ENCODE measurements at regions not wholly inside any gene's neighbourhood (a gene's known extent, or its start where the extent isn't known, plus 50 kb on each side); places are given as distances from the start of the nearest gene placed in this dataset.

DNA sequence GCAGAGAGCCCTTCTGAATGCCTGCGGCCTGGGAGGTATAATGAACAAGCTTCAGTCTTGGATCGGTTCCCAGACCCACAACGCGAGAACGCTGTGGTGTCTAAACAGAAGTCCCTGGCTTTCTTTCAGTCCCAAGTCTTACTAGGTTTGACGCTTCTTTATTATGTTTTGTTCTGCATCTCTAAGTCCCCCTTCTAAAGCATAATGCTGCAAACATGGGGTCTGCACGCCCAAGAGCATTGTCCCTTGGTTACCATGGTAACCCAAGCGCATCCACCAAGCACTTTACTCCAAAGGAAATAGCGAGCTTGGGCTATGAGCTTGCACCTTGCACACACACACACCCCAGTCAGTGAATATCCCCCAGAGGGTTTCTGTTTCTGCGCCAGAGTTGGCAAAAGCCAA, 193.7 kb downstream of the INO80D start:
- 29 to 41% methylated on average over 7 to 10 of the region's 10 CpGs for WGBS, 2 donors (ENCODE audit: low coverage in 1 of 2)
- Histone ChIP-seq H3K9me3 (no peaks in the 10 kb centered on the region), H3K27ac (peak overlapping the region in 3 of 4 donors; percentile 24 to 58 (median 52)), H3K27me3 (no peaks in the 10 kb centered on the region), H3K4me3 (no peak overlapping the region), H3K4me1 (peaks cover 0 to 7% (median 0%) of the 10 kb centered on the region in 4 donors), H3K36me3 (no peaks in the 10 kb centered on the region)
- in situ Hi-C loops (cut with MboI; ENCODE audit: low pct_ligation_motif_present in 1 of 4, low pct_unique_long_range_greater_than_20kb in 1 of 4, low sequenced_read_pairs in 3 of 4) (no loop called here), intact Hi-C loops (cut with DNase I; ENCODE audit: low total_unique reads) (no loop called here)
- DNase-seq, result peak; percentile 39
- TF ChIP-seq POLR2A (IDR thresholded peaks at IDR 0.05), result no peak
- no peak for TF ChIP-seq EP300 (IDR thresholded peaks at IDR 0.05; ENCODE audit: low read depth)
- no peak for TF ChIP-seq POLR2AphosphoS5 (IDR thresholded peaks at IDR 0.05)
- TF ChIP-seq, protein P1, sequence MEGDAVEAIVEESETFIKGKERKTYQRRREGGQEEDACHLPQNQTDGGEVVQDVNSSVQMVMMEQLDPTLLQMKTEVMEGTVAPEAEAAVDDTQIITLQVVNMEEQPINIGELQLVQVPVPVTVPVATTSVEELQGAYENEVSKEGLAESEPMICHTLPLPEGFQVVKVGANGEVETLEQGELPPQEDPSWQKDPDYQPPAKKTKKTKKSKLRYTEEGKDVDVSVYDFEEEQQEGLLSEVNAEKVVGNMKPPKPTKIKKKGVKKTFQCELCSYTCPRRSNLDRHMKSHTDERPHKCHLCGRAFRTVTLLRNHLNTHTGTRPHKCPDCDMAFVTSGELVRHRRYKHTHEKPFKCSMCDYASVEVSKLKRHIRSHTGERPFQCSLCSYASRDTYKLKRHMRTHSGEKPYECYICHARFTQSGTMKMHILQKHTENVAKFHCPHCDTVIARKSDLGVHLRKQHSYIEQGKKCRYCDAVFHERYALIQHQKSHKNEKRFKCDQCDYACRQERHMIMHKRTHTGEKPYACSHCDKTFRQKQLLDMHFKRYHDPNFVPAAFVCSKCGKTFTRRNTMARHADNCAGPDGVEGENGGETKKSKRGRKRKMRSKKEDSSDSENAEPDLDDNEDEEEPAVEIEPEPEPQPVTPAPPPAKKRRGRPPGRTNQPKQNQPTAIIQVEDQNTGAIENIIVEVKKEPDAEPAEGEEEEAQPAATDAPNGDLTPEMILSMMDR (IDR thresholded peaks at IDR 0.05), result no peak

DNA sequence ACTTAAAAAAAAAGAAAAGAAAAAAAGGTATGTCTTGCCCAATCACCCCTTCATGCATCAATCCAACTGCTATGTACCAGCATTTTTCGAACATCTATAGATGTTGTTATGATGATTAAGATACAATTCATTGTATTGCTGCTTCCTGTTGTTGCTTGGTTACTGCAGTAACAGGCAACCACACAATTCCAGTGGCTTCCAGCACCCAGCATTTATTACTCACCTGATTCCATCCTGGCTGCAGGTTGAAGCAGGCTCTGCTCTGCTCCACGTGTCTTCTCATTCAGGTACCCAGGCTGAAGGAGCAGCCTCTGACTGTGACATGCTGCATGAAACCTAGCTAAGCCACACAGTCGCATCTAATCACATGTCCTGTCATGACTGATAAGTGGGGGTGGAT, 196.9 kb downstream of the INO80D start:
- H3K4me3 ChIP-seq, result no peak overlapping the region
- no peak overlapping the region for H3K27ac ChIP-seq
- TF ChIP-seq, protein P1 (IDR thresholded peaks at IDR 0.05), result no peak
- TF ChIP-seq POLR2AphosphoS5 (IDR thresholded peaks at IDR 0.05), result no peak
- TF ChIP-seq EP300 (IDR thresholded peaks at IDR 0.05; ENCODE audit: low read depth), result no peak
- no peak for TF ChIP-seq POLR2A (IDR thresholded peaks at IDR 0.05)
- intact Hi-C loops (cut with DNase I; ENCODE audit: low total_unique reads) (no loop called here), in situ Hi-C loops (cut with MboI; ENCODE audit: low pct_ligation_motif_present in 1 of 4, low pct_unique_long_range_greater_than_20kb in 1 of 4, low sequenced_read_pairs in 3 of 4) (loop anchor here in 3 of 4 donors (10.0 kb wide), 1 partner anchor 114 kb away; no protein-coding TSS in a partner anchor)
- no peaks in the 10 kb centered on the region for H3K36me3 ChIP-seq
- no peaks in the 10 kb centered on the region for H3K9me3 ChIP-seq
- no peaks in the 10 kb centered on the region for H3K27me3 ChIP-seq
- no peak for DNase-seq
- 38 to 40% methylated on average over 1 to 3 of the region's 3 CpGs for WGBS, 2 donors (ENCODE audit: low coverage in 1 of 2)
- H3K4me1 ChIP-seq, result peaks cover 0 to 7% (median 0%) of the 10 kb centered on the region in 4 donors

DNA sequence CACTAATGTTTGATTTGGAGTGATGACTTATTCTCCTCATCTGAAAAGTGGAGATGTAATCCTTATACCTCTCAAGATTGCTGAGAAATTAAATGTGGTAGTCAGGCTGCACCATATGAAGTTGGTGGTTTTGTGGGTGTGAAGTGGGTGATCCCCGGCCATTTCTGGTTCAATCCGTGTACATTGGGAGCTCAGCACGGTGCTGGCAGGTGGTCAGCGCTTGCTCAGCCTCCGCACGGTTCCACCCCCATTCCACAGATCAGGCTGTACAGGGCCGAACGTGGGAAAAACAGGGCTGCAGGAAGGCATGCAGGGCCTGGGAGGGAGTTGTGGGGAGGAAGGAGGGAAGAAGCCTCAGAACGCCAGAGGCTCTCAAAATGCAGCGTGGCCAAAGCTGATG, 198.3 kb downstream of the INO80D start:
- WGBS, 2 donors (ENCODE audit: low coverage in 1 of 2), result 74 to 81% methylated on average over 4 to 10 of the region's 10 CpGs
- intact Hi-C loops (cut with DNase I; ENCODE audit: low total_unique reads), result loop anchor here (2.0 kb wide), 2 partner anchors 119 to 201 kb away; no protein-coding TSS in a partner anchor

DNA sequence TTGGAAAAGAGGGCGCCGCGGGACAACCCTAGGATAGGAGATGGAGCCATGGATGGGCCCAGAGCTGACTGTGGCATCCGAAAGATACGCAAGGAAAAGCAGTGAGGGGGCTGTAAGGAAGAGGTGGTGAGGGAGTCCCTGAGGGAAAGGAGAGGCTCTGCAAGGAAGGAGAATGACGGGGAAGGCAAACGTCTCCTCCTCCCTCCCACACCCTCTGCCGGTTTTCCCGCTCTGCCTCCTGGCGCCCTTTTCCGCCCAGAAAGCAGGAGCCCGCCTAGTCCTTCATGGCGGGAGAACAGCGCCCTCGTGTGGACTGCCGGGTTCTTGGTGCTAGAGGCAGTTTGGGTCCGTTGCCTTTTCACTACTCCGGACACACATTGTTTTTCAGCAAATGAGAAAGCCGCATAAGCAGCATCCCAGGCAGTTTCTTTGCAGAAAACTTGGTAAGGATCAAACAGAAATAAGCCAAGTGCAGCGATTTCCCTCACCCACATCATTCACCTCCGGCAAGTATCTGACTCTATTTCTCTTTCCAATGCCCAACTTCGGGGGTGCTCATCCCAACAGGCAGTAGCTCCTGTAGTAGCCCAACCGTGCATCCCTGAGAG, 200.4 kb downstream of the INO80D start:
- Histone ChIP-seq H3K9me3 (no peaks in the 10 kb centered on the region), H3K4me1 (peaks cover 0 to 8% (median 0%) of the 10 kb centered on the region in 4 donors), H3K27ac (peak overlapping the region in 1 of 4 donors; percentile 13), H3K4me3 (no peak overlapping the region), H3K27me3 (no peaks in the 10 kb centered on the region), H3K36me3 (no peaks in the 10 kb centered on the region)
- TF ChIP-seq, protein P1 (IDR thresholded peaks at IDR 0.05), result peak; percentile 81 to 91 (median 86)
- TF ChIP-seq POLR2AphosphoS5 (IDR thresholded peaks at IDR 0.05), result peak in 2 of 3 donors; percentile 22 to 30
- TF ChIP-seq EP300 (IDR thresholded peaks at IDR 0.05; ENCODE audit: low read depth), result no peak
- no peak for TF ChIP-seq POLR2A (IDR thresholded peaks at IDR 0.05)
- in situ Hi-C loops (cut with MboI; ENCODE audit: low pct_ligation_motif_present in 1 of 4, low pct_unique_long_range_greater_than_20kb in 1 of 4, low sequenced_read_pairs in 3 of 4) (loop anchor here in 3 of 4 donors (10.0 kb wide), 1 partner anchor 111 kb away; no protein-coding TSS in a partner anchor), intact Hi-C loops (cut with DNase I; ENCODE audit: low total_unique reads) (loop anchor here (2.0 kb wide), 2 partner anchors 117 to 199 kb away; no protein-coding TSS in a partner anchor)
- DNase-seq, result peak; percentile 89
- 32 to 88% methylated on average over 5 to 23 of the region's 23 CpGs for WGBS, 2 donors (ENCODE audit: low coverage in 1 of 2)

More for the DNA sequence above, 198.3 kb downstream of the INO80D start:
- TF ChIP-seq POLR2A (IDR thresholded peaks at IDR 0.05) (no peak), POLR2AphosphoS5 (IDR thresholded peaks at IDR 0.05) (no peak), EP300 (IDR thresholded peaks at IDR 0.05; ENCODE audit: low read depth) (no peak)
- TF ChIP-seq, protein P1 (IDR thresholded peaks at IDR 0.05), result no peak
- Histone ChIP-seq H3K4me1 (peaks cover 0 to 7% (median 3%) of the 10 kb centered on the region in 4 donors), H3K9me3 (no peaks in the 10 kb centered on the region), H3K36me3 (no peaks in the 10 kb centered on the region), H3K4me3 (no peak overlapping the region), H3K27me3 (no peaks in the 10 kb centered on the region), H3K27ac (no peak overlapping the region)
- in situ Hi-C loops (cut with MboI; ENCODE audit: low pct_ligation_motif_present in 1 of 4, low pct_unique_long_range_greater_than_20kb in 1 of 4, low sequenced_read_pairs in 3 of 4), result loop anchor here in 3 of 4 donors (10.0 kb wide), 1 partner anchor 113 kb away; no protein-coding TSS in a partner anchor
- DNase-seq, result no peak

Data from transverse colon (tissue), 4 donors.